ENCODE measurements at regions not wholly inside any gene's neighbourhood (a gene's known extent, or its start where the extent isn't known, plus 50 kb on each side); places are given as distances from the start of the nearest gene placed in this dataset.

- no peaks in the 10 kb centered on the region for H3K36me3 ChIP-seq
- DNase-seq (peak in 1 of 2 donors; percentile 27), ATAC-seq (peak; percentile 8 to 28)
- in situ Hi-C loops (cut with MboI; ENCODE audit: low sequenced_read_pairs in 4 of 4) (no loop called here), intact Hi-C loops (cut with DNase I; ENCODE audit: low total_unique reads) (no loop called here)
- no peaks in the 10 kb centered on the region for H3K27me3 ChIP-seq
- no peak for TF ChIP-seq CTCF (IDR thresholded peaks at IDR 0.05 in 4 of 5, conservative IDR thresholded peaks at IDR 0.05 in 1 of 5)
- peaks cover 0 to 8% of the 10 kb centered on the region in 2 donors for H3K4me1 ChIP-seq
- H3K4me3 ChIP-seq: peak overlapping the region in 2 of 4 donors; percentile 63 to 67
- H3K9me3 ChIP-seq: no peaks in the 10 kb centered on the region
- peak overlapping the region in 2 of 4 donors; percentile 88 to 91 for H3K27ac ChIP-seq
These were observed 304.2 kb upstream of the HSFY2 start for GRCh38 chrY:19077698-19078113.

- Histone ChIP-seq H3K27ac (peak overlapping the region in 2 of 4 donors; percentile 88 to 91), H3K9me3 (no peaks in the 10 kb centered on the region), H3K27me3 (no peaks in the 10 kb centered on the region), H3K36me3 (no peaks in the 10 kb centered on the region), H3K4me3 (peak overlapping the region in 2 of 4 donors; percentile 63 to 67), H3K4me1 (peaks cover 0 to 8% of the 10 kb centered on the region in 2 donors)
- in situ Hi-C loops (cut with MboI; ENCODE audit: low sequenced_read_pairs in 4 of 4): no loop called here
- intact Hi-C loops (cut with DNase I; ENCODE audit: low total_unique reads): no loop called here
- TF ChIP-seq CTCF (IDR thresholded peaks at IDR 0.05 in 4 of 5, conservative IDR thresholded peaks at IDR 0.05 in 1 of 5) (no peak), POLR2A (IDR thresholded peaks at IDR 0.05) (no peak)
- DNase-seq (peak; percentile 44 to 63), ATAC-seq (peak; percentile 61 to 79)
These were observed 303.5 kb upstream of the HSFY2 start for GRCh38 chrY:19076846-19077697.

DNA sequence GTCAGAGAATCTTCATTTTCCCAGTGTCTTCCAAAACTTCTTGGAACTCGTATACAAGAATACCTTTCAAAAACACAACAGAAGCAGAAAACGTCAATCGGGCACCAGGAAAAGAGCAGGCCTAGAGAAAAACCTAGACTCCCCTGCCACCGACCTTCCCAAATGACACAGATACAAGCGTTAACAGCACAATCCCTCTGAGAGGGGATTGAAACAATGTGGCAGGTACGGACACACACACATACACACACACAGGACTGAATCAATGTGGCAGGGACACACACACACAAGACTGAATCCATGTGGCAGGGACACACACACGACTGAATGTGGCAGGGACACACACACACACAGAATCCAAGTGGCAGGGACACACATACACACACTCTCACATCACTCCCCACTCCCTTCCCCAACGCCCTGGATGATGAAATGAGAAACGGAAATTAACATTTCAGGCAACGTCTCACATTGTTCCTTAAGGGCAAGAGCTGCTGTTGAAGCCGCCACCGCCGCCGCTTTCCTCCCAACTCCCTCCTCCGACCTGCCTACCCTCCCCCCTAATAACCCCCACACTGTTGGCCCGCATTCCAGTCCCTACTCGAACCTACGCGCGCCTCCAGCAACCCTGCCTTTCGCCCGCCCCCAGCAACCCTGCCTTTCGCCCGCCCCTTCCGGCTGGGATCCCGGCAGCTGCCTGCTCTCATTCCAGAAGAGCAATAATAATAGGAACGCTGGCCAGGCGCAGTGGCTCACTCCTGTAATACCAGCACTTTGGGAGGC, 302.1 kb upstream of the HSFY2 start:
- in situ Hi-C loops (cut with MboI; ENCODE audit: low sequenced_read_pairs in 4 of 4) (no loop called here), intact Hi-C loops (cut with DNase I; ENCODE audit: low total_unique reads) (no loop called here)
- no peaks in the 10 kb centered on the region for H3K27me3 ChIP-seq
- no peak for TF ChIP-seq CTCF (IDR thresholded peaks at IDR 0.05 in 4 of 5, conservative IDR thresholded peaks at IDR 0.05 in 1 of 5)
- TF ChIP-seq POLR2A (IDR thresholded peaks at IDR 0.05): no peak
- DNase-seq (peak; percentile 65 to 84), ATAC-seq (peak; percentile 72 to 74)
- H3K36me3 ChIP-seq: no peaks in the 10 kb centered on the region
- H3K9me3 ChIP-seq: no peaks in the 10 kb centered on the region
- peak overlapping the region in 2 of 4 donors; percentile 88 to 91 for H3K27ac ChIP-seq
- H3K4me1 ChIP-seq: peaks cover 0 to 8% of the 10 kb centered on the region in 2 donors
- peak overlapping the region in 2 of 4 donors; percentile 63 to 67 for H3K4me3 ChIP-seq

DNA sequence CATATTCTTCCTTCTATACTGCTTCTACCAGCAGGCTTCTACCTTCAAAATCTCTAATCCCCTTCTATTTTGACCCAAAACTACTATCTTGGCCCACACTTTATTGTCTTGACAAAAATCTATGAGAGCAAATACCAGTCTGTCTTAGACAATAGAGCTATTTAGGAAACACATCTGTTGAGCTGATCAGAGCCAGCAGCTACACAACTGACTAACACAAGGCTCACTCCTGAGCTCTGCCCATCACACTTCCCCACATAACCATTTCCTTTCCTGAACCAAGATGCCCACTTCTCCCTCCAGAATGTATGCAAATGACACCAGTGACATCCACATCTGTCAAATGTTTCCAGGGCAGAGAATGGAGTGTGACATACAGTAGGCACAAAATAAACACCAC, 293.9 kb upstream of the HSFY2 start:
- Histone ChIP-seq H3K27me3 (no peaks in the 10 kb centered on the region), H3K9me3 (no peaks in the 10 kb centered on the region), H3K27ac (peak overlapping the region in 2 of 4 donors; percentile 66 to 67), H3K4me3 (no peak overlapping the region), H3K4me1 (peaks cover 0 to 5% of the 10 kb centered on the region in 2 donors), H3K36me3 (no peaks in the 10 kb centered on the region)
- in situ Hi-C loops (cut with MboI; ENCODE audit: low sequenced_read_pairs in 4 of 4): no loop called here
- DNase-seq (no peak), ATAC-seq (no peak)
- intact Hi-C loops (cut with DNase I; ENCODE audit: low total_unique reads): no loop called here
- no peak for TF ChIP-seq POLR2A (IDR thresholded peaks at IDR 0.05)
- TF ChIP-seq CTCF (IDR thresholded peaks at IDR 0.05 in 4 of 5, conservative IDR thresholded peaks at IDR 0.05 in 1 of 5): no peak

Data from gastrocnemius medialis (tissue), 4 donors.